Nephron progenitor cell (in vitro differentiated cells): ENCODE measurements at regions not wholly inside any gene's neighbourhood (a gene's known extent, or its start where the extent isn't known, plus 50 kb on each side); places are given as distances from the start of the nearest gene placed in this dataset.

Source experiments
- DNase-seq: peaks from one replicate; pipeline ENCODE4 v3.0.0; 2021
- H3K27ac Mint-ChIP-seq: 2 replicates; pipeline ENCODE4 v1.8.0; 2021; ENCODE audit warnings: mild to moderate bottlenecking, moderate library complexity, mixed read lengths
- H3K27me3 Mint-ChIP-seq: 2 replicates; pipeline ENCODE4 v1.8.0; 2021; ENCODE audit warnings: mild to moderate bottlenecking, low read depth, mixed read lengths; ENCODE audit not compliant: poor library complexity
- H3K36me3 Mint-ChIP-seq: 2 replicates; pipeline ENCODE4 v1.8.0; 2021; ENCODE audit warnings: low read depth, mixed read lengths
- H3K4me1 Mint-ChIP-seq: 2 replicates; pipeline ENCODE4 v1.8.0; 2021; ENCODE audit warnings: mixed read lengths
- H3K4me3 Mint-ChIP-seq: 2 replicates; pipeline ENCODE4 v1.8.0; 2021; ENCODE audit warnings: mild to moderate bottlenecking, moderate library complexity, mixed read lengths
- H3K9me3 Mint-ChIP-seq: 2 replicates; pipeline ENCODE4 v1.8.0; 2021; ENCODE audit warnings: mild to moderate bottlenecking, moderate library complexity, mixed read lengths
- CTCF ChIP-seq: fragments of 200-600 bp; sonication (generic); IDR thresholded peaks from 2 replicates; pipeline ENCODE4 v1.5.0; 2021; ENCODE audit warnings: antibody characterized with exemption

- H3K4me3 Mint-ChIP-seq: no peak overlapping the region
- no peaks in the 10 kb centered on the region for H3K36me3 Mint-ChIP-seq
- H3K9me3 Mint-ChIP-seq: no peaks in the 10 kb centered on the region
- no peak for TF ChIP-seq CTCF
- no peaks in the 10 kb centered on the region for H3K27me3 Mint-ChIP-seq
- no peak for DNase-seq
- no peak overlapping the region for H3K27ac Mint-ChIP-seq
- H3K4me1 Mint-ChIP-seq: peaks cover 38% of the 10 kb centered on the region
These were observed 130.6 kb downstream of the TDRD15 start for GRCh38 chr2:21254170-21254965.

- Mint-ChIP-seq H3K27ac (no peak overlapping the region), H3K27me3 (no peaks in the 10 kb centered on the region), H3K4me3 (no peak overlapping the region), H3K36me3 (no peaks in the 10 kb centered on the region), H3K9me3 (no peaks in the 10 kb centered on the region), H3K4me1 (peaks cover 30% of the 10 kb centered on the region)
- no peak for TF ChIP-seq CTCF
- DNase-seq: no peak
These were observed 132.2 kb downstream of the TDRD15 start for GRCh38 chr2:21256006-21256405.

- Mint-ChIP-seq H3K27ac (no peak overlapping the region), H3K9me3 (no peaks in the 10 kb centered on the region), H3K36me3 (no peaks in the 10 kb centered on the region), H3K4me3 (no peak overlapping the region), H3K27me3 (no peaks in the 10 kb centered on the region), H3K4me1 (peaks cover 32% of the 10 kb centered on the region)
- TF ChIP-seq CTCF: no peak
- no peak for DNase-seq
These were observed 133.9 kb downstream of the TDRD15 start for GRCh38 chr2:21257621-21258020.

GRCh38 chr2:21258082-21258481, 134.3 kb downstream of the TDRD15 start:
- no peaks in the 10 kb centered on the region for H3K27me3 Mint-ChIP-seq
- peak; percentile 13 for DNase-seq
- peak overlapping the region; percentile 82 for H3K27ac Mint-ChIP-seq
- no peaks in the 10 kb centered on the region for H3K36me3 Mint-ChIP-seq
- no peaks in the 10 kb centered on the region for H3K9me3 Mint-ChIP-seq
- no peak for TF ChIP-seq CTCF
- peaks cover 32% of the 10 kb centered on the region for H3K4me1 Mint-ChIP-seq
- no peak overlapping the region for H3K4me3 Mint-ChIP-seq

GRCh38 chr2:21260311-21260710, 136.5 kb downstream of the TDRD15 start:
- no peak for DNase-seq
- TF ChIP-seq CTCF: no peak
- H3K27ac Mint-ChIP-seq: no peak overlapping the region
- H3K9me3 Mint-ChIP-seq: no peaks in the 10 kb centered on the region
- no peak overlapping the region for H3K4me3 Mint-ChIP-seq
- peaks cover 14% of the 10 kb centered on the region for H3K27me3 Mint-ChIP-seq
- H3K4me1 Mint-ChIP-seq: peaks cover 32% of the 10 kb centered on the region
- H3K36me3 Mint-ChIP-seq: no peaks in the 10 kb centered on the region

- no peaks in the 10 kb centered on the region for H3K36me3 Mint-ChIP-seq
- H3K4me1 Mint-ChIP-seq: peaks cover 32% of the 10 kb centered on the region
- no peaks in the 10 kb centered on the region for H3K9me3 Mint-ChIP-seq
- no peak for DNase-seq
- no peak overlapping the region for H3K4me3 Mint-ChIP-seq
- no peak for TF ChIP-seq CTCF
- peaks cover 18% of the 10 kb centered on the region for H3K27me3 Mint-ChIP-seq
- H3K27ac Mint-ChIP-seq: peak overlapping the region; percentile 41
These were observed 137.8 kb downstream of the TDRD15 start for GRCh38 chr2:21261591-21261990.
